GM23248 (cell line): ENCODE measurements at regions not wholly inside any gene's neighbourhood (a gene's known extent, or its start where the extent isn't known, plus 50 kb on each side); places are given as distances from the start of the nearest gene placed in this dataset.

ENCODE experiments used
- EZH2 ChIP-seq: fragments of 200-600 bp; sonication (generic); IDR thresholded peaks from 2 replicates; pipeline ENCODE4 v1.6.1; 2018; ENCODE audit warnings: antibody characterized with exemption, mild to moderate bottlenecking; ENCODE audit not compliant: insufficient read depth, poor library complexity, severe bottlenecking
- EZH2phosphoT487 ChIP-seq: fragments of 200-600 bp; sonication (generic); IDR thresholded peaks from 2 replicates; pipeline ENCODE4 v1.6.1; 2018; ENCODE audit warnings: antibody characterized with exemption, moderate library complexity, mild to moderate bottlenecking, low read depth; ENCODE audit not compliant: insufficient read depth

DNA sequence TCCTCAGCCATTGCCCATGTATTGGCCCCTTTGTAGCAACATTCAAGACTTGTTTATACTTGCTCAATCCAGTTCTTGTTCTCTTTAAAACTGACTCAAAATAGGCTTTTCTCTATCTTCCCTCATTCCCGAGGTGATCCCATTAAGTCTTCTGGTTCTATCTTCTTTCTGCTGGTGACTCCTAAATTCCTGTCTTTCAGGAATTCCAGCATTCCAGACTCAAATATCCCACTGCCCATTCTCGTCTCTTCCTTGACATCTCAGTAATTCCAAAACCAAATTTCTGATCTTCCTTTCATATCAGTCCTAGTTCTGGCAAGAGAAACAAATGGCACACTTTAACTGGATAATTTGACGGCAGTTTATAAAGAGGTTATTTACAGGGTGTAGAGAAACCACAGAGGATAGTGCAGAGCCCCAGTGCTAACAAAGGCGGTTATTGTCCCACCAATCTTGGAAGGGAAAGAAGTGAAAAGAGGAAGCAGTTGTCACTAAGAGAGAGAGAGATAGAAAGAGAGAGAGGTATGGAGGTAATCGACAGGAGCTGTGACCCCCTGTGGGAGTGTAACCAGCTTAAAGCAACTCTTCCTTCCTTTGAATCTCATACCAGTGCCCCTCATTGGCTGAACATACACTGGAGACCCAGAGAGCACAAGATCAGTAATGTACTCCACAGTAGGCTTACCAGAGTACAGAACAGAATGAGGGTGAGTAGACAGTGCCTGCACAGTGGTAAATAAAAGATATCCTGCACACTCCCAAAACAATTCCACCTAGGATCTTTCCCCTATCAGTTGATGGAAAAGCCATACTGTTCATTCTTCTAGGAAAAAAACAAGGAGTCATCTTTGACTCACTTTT is 177.6 kb upstream of the LMNTD1 start:
- TF ChIP-seq EZH2 (no peak), EZH2phosphoT487 (no peak)
